ENCODE measurements at regions not wholly inside any gene's neighbourhood (a gene's known extent, or its start where the extent isn't known, plus 50 kb on each side); places are given as distances from the start of the nearest gene placed in this dataset.

DNA sequence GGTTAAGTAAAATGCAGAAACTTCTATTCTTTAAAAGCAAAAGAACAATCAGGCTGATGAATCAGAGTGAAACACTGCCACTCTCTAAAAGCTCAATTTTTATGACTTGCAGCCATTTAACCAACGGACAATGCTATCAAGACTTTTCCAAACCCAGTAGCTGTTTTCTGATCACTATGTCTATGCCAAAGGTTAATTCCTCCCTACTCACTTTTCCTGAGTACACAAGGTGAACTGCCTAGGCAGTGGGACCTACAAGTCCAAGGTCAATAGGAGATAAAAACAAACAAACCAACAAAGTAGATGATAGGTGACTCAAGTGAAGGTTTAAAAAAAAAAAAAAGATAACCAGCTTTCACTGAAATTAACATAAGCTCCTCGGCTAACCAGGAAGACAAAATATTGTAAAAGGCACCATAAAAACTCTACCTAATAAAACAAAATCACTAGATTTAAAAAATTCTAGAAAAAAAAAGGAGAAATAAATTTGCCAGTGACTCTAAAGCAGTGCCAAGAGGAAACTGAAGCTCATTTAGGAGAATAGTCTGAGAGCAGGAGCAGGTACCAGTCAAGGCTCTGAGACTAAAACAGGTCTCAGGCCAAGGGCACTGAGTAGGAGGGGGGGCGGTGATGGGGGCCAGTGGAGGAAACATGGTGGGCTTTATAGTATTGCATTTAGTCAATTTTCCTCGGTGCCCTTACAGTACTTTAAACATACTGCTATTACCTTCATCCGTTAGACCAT is 134.1 kb upstream of the DLGAP1 start:
- no peak overlapping the region for H3K4me3 ChIP-seq (ENCODE audit: low read depth, low read length)
- DNase-seq (ENCODE audit: low read depth), result no peak
- no peak for TF ChIP-seq MYC (IDR thresholded peaks at IDR 0.05; ENCODE audit: low read depth, low read length)
- TF ChIP-seq CTCF (IDR thresholded peaks at IDR 0.05; ENCODE audit: low read depth, low read length), result no peak
- no peak for TF ChIP-seq POLR2A (IDR thresholded peaks at IDR 0.05; ENCODE audit: extremely low read depth, insufficient read length)
- no peak for TF ChIP-seq MAX (IDR thresholded peaks at IDR 0.05; ENCODE audit: low read depth, low read length)

DNA sequence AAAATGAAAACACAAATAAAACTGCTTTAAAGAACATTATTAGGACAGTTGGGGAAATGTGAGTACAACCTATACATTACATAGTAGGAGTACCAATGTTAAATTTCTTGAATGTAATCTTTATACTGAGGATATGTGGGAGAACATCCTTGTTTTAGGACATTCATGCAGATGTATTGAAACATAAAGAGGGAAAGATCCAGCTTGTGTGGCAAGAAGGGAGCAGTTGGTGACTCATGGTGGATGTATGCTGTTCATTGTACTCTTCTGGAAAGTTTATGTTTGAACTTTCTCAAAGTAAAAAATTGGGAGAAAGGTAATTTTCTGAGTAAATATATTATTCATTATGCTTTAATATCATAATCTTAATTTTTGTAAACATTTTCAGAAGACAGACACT is 132.1 kb upstream of the DLGAP1 start:
- H3K4me3 ChIP-seq (ENCODE audit: low read depth, low read length), result no peak overlapping the region
- no peak for TF ChIP-seq CTCF (IDR thresholded peaks at IDR 0.05; ENCODE audit: low read depth, low read length)
- TF ChIP-seq POLR2A (IDR thresholded peaks at IDR 0.05; ENCODE audit: extremely low read depth, insufficient read length), result no peak
- no peak for TF ChIP-seq MYC (IDR thresholded peaks at IDR 0.05; ENCODE audit: low read depth, low read length)
- no peak for TF ChIP-seq MAX (IDR thresholded peaks at IDR 0.05; ENCODE audit: low read depth, low read length)
- no peak for DNase-seq (ENCODE audit: low read depth)

- H3K4me3 ChIP-seq (ENCODE audit: low read depth, low read length), result no peak overlapping the region
- TF ChIP-seq CTCF (IDR thresholded peaks at IDR 0.05; ENCODE audit: low read depth, low read length) (no peak), MYC (IDR thresholded peaks at IDR 0.05; ENCODE audit: low read depth, low read length) (no peak), MAX (IDR thresholded peaks at IDR 0.05; ENCODE audit: low read depth, low read length) (no peak), POLR2A (IDR thresholded peaks at IDR 0.05; ENCODE audit: extremely low read depth, insufficient read length) (no peak)
- no peak for DNase-seq (ENCODE audit: low read depth)
Measured at GRCh38 chr18:4586731-4587130, 131.6 kb upstream of the DLGAP1 start.

DNA sequence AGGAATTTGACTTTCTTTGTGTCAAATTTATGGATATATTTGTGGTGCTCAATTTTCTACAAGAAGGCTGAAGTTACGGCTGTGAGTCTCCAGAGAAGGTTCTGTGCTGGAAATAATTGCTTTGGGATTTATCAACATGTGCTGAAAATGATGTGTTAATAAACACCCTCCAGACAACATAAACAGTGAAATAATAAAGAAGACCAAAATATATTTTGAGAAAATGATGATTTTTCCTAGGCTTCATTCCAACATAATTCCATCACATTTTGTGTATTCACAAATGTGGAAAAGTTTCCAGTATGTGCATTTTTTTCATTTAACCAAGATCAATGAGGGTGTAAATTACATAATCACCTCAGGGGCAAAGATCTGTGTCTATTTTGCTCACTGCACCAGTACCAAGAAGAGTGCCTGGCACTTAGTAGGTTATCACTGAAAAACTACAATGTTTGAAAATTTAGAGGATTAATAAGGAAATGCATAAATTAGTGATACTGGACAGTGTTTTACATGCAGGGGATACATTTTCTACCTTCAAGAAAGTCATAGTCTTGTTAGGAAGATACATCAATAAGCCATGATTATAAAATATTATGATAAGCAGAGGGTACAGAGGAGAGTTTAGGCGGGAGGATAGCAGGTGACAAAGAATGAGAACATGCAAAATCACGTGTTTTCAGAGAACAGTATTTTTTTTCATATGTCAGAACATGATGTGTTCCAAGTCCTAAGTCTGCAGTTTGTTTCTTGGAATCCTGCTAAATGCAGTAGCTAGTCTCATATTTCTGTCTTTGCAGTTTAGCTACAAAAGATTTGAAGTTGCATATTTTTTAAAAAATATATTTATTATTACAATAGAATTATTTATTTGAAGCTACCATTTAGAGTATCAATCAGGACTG is 127.6 kb upstream of the DLGAP1 start:
- TF ChIP-seq MAX (IDR thresholded peaks at IDR 0.05; ENCODE audit: low read depth, low read length) (no peak), POLR2A (IDR thresholded peaks at IDR 0.05; ENCODE audit: extremely low read depth, insufficient read length) (no peak), CTCF (IDR thresholded peaks at IDR 0.05; ENCODE audit: low read depth, low read length) (no peak), MYC (IDR thresholded peaks at IDR 0.05; ENCODE audit: low read depth, low read length) (no peak)

DNA sequence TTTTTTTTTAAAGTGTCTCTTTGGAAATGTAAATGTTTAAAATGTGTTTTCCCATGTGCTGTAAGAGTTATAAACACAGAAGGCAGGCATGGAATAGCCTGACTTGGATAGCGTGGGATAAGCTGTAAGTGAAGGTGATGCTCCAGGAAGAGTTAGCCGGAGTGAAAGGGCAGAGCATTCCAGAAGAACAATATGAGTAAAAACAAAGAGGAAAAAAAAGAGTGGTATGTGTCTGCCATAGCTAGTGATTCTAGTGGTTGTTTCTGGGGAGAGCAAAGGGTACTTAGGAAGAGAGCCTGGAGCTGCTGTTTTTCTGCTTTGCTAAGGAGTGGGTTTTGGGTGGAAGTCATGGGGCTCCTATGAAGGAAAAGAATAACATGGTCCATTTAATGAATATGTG is 126.9 kb upstream of the DLGAP1 start:
- no peak for TF ChIP-seq CTCF (IDR thresholded peaks at IDR 0.05; ENCODE audit: low read depth, low read length)
- no peak overlapping the region for H3K4me3 ChIP-seq (ENCODE audit: low read depth, low read length)
- no peak for DNase-seq (ENCODE audit: low read depth)

More for the DNA sequence above, 127.6 kb upstream of the DLGAP1 start:
- no peak overlapping the region for H3K4me3 ChIP-seq (ENCODE audit: low read depth, low read length)
- DNase-seq (ENCODE audit: low read depth), result no peak

All from NB4 (cell line).